Caco-2 (cell line): ENCODE measurements at regions not wholly inside any gene's neighbourhood (a gene's known extent, or its start where the extent isn't known, plus 50 kb on each side); places are given as distances from the start of the nearest gene placed in this dataset.

ENCODE experiments used
- BruUV-seq: library from RNA; stranded (reverse); fragments of 400-500 nt; replicated peaks from 2 replicates; lab custom pipeline; 2021; lab: Mats Ljungman, UMichigan
- CTCF ChIA-PET: fragments of 300-600 bp; sonication (Branson Sonifier 250); formaldehyde crosslinking; loops from one replicate; lab custom pipeline; 2022; ENCODE audit warnings: antibody characterized with exemption; lab: Charles Lee
- POLR2A ChIA-PET: fragments of 300-600 bp; sonication (Branson Sonifier 250); formaldehyde crosslinking; loops from one replicate; lab custom pipeline; 2022; ENCODE audit warnings: antibody characterized with exemption; lab: Charles Lee
- DNase-seq, 2 experiments: peaks; one replicate each; pipeline versions ENCODE4 v3.0.0 to v3.0.0-alpha.2; 2020 to 2022
- H3K27me3 ChIP-seq: replicated peaks from 2 replicates; pipeline ENCODE4 v1.6.0; 2011; ENCODE audit warnings: low read length; ENCODE audit not compliant: control insufficient read depth, insufficient read depth
- H3K36me3 ChIP-seq: 2 replicates; pipeline ENCODE4 v1.5.1; 2011; ENCODE audit warnings: low read length; ENCODE audit not compliant: control insufficient read depth, insufficient read depth
- H3K4me1 ChIP-seq: fragments of 250-450 bp; sonication (Bioruptor Pico); 2 replicates; pipeline ENCODE4 v1.5.1; 2020; ENCODE audit warnings: mild to moderate bottlenecking
- H3K4me3 ChIP-seq: 2 replicates; pipeline ENCODE4 v1.5.1; 2011; ENCODE audit warnings: low read depth, mild to moderate bottlenecking, control low read depth, low read length
- H3K9me3 ChIP-seq: fragments of 250-450 bp; sonication (Bioruptor Pico); 2 replicates; pipeline ENCODE4 v1.5.1; 2020; ENCODE audit warnings: mild to moderate bottlenecking, moderate library complexity
- H3K27ac Mint-ChIP-seq: one replicate; pipeline ENCODE4 v1.8.0; 2022; ENCODE audit warnings: mixed read lengths; ENCODE audit not compliant: unreplicated experiment
- H3K27me3 Mint-ChIP-seq: one replicate; pipeline ENCODE4 v1.8.0; 2022; ENCODE audit warnings: mixed read lengths; ENCODE audit not compliant: insufficient read depth, unreplicated experiment
- H3K36me3 Mint-ChIP-seq: one replicate; pipeline ENCODE4 v1.8.0; 2022; ENCODE audit warnings: mild to moderate bottlenecking, mixed read lengths; ENCODE audit not compliant: insufficient read depth, unreplicated experiment
- H3K4me1 Mint-ChIP-seq: one replicate; pipeline ENCODE4 v1.8.0; 2022; ENCODE audit warnings: low read depth, mixed read lengths; ENCODE audit not compliant: unreplicated experiment
- H3K4me3 Mint-ChIP-seq: one replicate; pipeline ENCODE4 v1.8.0; 2022; ENCODE audit warnings: mild to moderate bottlenecking, moderate library complexity, mixed read lengths; ENCODE audit not compliant: unreplicated experiment
- H3K9me3 Mint-ChIP-seq: one replicate; pipeline ENCODE4 v1.8.0; 2022; ENCODE audit warnings: mixed read lengths; ENCODE audit not compliant: unreplicated experiment
- CTCF ChIP-seq, 2 experiments: fragments of 200-600 bp in 1 of 2; IDR thresholded peaks; 1 replicate in 1 of 2; 2 replicates in 1 of 2; pipeline versions ENCODE4 v1.5.1 to v1.8.0; 2011 to 2022; ENCODE audit warnings: antibody characterized with exemption in 1 of 2, control low read depth in 1 of 2, inconsistent platforms in 1 of 2, low read depth in 1 of 2, low read length in 1 of 2, mild to moderate bottlenecking in 1 of 2, moderate library complexity in 1 of 2; ENCODE audit not compliant: insufficient read depth in 1 of 2, severe bottlenecking in 1 of 2, unreplicated experiment in 1 of 2
- intact Hi-C: fragments of 100-400 bp; cut with micrococcal nuclease; formaldehyde crosslinking; loops from one replicate; pipeline ENCODE4 v1.10.0; 2022; ENCODE audit not compliant: unreplicated experiment

DNA sequence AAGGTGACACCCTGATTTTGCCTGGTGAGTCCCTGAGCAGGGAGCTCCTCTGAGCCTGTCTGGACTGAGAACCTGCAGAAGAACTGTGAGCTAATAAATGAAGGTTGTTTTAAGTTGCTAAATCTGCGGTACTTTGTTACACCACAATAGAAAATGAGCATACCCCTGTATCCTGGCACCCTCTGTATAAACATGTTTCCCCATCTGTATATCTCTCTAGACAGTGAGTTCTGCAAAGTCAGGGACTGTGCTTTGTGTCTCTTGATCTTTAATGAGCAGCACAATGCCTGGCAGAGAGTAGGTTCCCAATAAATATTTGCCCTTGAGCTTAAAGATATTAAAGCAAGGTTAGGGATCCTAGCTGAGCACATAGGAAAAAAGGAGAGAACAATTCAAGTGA lies 228.8 kb downstream of the OMA1 start:
- POLR2A ChIA-PET = no interaction called here
- H3K27me3 ChIP-seq = no peaks in the 10 kb centered on the region; the same call in 1 of the 2 replicates
- H3K4me3 Mint-ChIP-seq = no peak overlapping the region
- no peak overlapping the region for H3K4me3 ChIP-seq
- no peaks in the 10 kb centered on the region for H3K9me3 Mint-ChIP-seq
- H3K27me3 Mint-ChIP-seq = peaks cover 6% of the 10 kb centered on the region
- no peaks in the 10 kb centered on the region for H3K4me1 Mint-ChIP-seq
- H3K27ac Mint-ChIP-seq = no peak overlapping the region
- no peaks in the 10 kb centered on the region for H3K9me3 ChIP-seq
- CTCF ChIA-PET = no interaction called here
- intact Hi-C loops = no loop called here
- H3K36me3 Mint-ChIP-seq = no peaks in the 10 kb centered on the region
- TF ChIP-seq CTCF (IDR thresholded peaks at IDR 0.05; ENCODE audit: insufficient read depth in 1 of 2, low read depth in 1 of 2, low read length in 1 of 2, severe bottlenecking in 1 of 2, unreplicated experiment in 1 of 2) = no peak
- no peak for DNase-seq
- H3K36me3 ChIP-seq = no peaks in the 10 kb centered on the region
- no peaks in the 10 kb centered on the region for H3K4me1 ChIP-seq
- BruUV-seq = no TSS peak

DNA sequence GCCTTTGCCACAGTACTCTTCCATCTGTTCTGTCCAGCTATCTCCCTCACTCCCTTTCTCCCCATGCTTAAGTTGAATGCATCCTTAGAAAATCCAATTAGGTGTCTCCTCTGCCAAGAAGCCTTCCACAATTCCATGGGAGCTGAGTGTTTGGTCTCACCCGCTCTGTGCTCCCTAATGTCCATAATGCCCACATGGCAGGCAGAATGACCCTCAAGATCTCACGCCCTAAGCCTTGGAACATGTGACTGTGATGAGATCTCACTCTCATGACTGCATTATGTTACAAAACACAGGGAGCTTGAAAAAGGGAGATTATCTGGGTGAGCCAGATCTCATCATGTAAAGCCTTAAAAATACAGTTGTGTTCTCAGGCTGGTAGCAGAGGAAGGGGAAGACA lies 229.4 kb downstream of the OMA1 start:
- BruUV-seq = no TSS peak

GRCh38 chr1:58316141-58316540 lies 230.4 kb downstream of the OMA1 start:
- H3K9me3 ChIP-seq = no peaks in the 10 kb centered on the region
- no peaks in the 10 kb centered on the region for H3K36me3 ChIP-seq
- intact Hi-C loops = no loop called here
- ChIA-PET CTCF (no interaction called here), POLR2A (no interaction called here)
- no peaks in the 10 kb centered on the region; the same call in 1 of the 2 replicates for H3K27me3 ChIP-seq
- DNase-seq = no peak
- no peak for TF ChIP-seq CTCF (IDR thresholded peaks at IDR 0.05; ENCODE audit: insufficient read depth in 1 of 2, low read depth in 1 of 2, low read length in 1 of 2, severe bottlenecking in 1 of 2, unreplicated experiment in 1 of 2)
- H3K4me3 ChIP-seq = no peak overlapping the region
- Mint-ChIP-seq H3K4me1 (no peaks in the 10 kb centered on the region), H3K36me3 (no peaks in the 10 kb centered on the region), H3K4me3 (no peak overlapping the region), H3K9me3 (no peaks in the 10 kb centered on the region), H3K27me3 (peaks cover 6% of the 10 kb centered on the region), H3K27ac (no peak overlapping the region)
- no peaks in the 10 kb centered on the region for H3K4me1 ChIP-seq
- no TSS peak for BruUV-seq

More for the DNA sequence above, 229.4 kb downstream of the OMA1 start:
- H3K4me1 Mint-ChIP-seq = no peaks in the 10 kb centered on the region
- no peak overlapping the region for H3K4me3 ChIP-seq
- no peaks in the 10 kb centered on the region for H3K4me1 ChIP-seq
- peaks cover 6% of the 10 kb centered on the region for H3K27me3 Mint-ChIP-seq
- no peaks in the 10 kb centered on the region for H3K36me3 Mint-ChIP-seq
- H3K4me3 Mint-ChIP-seq = no peak overlapping the region
- H3K27me3 ChIP-seq = no peaks in the 10 kb centered on the region; the same call in 1 of the 2 replicates
- no peak overlapping the region for H3K27ac Mint-ChIP-seq
- H3K9me3 Mint-ChIP-seq = no peaks in the 10 kb centered on the region
- DNase-seq = no peak
- intact Hi-C loops = no loop called here
- no peaks in the 10 kb centered on the region for H3K36me3 ChIP-seq
- TF ChIP-seq CTCF (IDR thresholded peaks at IDR 0.05; ENCODE audit: insufficient read depth in 1 of 2, low read depth in 1 of 2, low read length in 1 of 2, severe bottlenecking in 1 of 2, unreplicated experiment in 1 of 2) = no peak
- H3K9me3 ChIP-seq = no peaks in the 10 kb centered on the region
- CTCF ChIA-PET = no interaction called here
- POLR2A ChIA-PET = no interaction called here
